T-cell (primary cell): ENCODE measurements at regions not wholly inside any gene's neighbourhood (a gene's known extent, or its start where the extent isn't known, plus 50 kb on each side); places are given as distances from the start of the nearest gene placed in this dataset.
"Not testable (repeated sequence)": the region's sequence is repeated elsewhere in the genome, so short reads cannot be mapped to it uniquely, and the experiment has no call there.

ENCODE experiments used
- ATAC-seq, 4 experiments: fragments of 200-7000 bp in 3 of 4; fragments of 150-1000 bp in 1 of 4; cut with Tn5 transposase; replicated peaks in 1 of 4; 1 replicate in 3 of 4; 2 replicates in 1 of 4; pipeline ENCODE4 v1.10.0; 2021; ENCODE audit warnings: moderate library complexity in 3 of 4, mild to moderate bottlenecking in 2 of 4, moderate number of reproducible peaks in 1 of 4
- CTCF ChIA-PET, 2 donors: fragments of 300-600 bp; sonication (Branson Sonifier 250); formaldehyde crosslinking; loops; one replicate each; lab custom pipeline; 2022; ENCODE audit warnings: antibody characterized with exemption in 2 of 2; lab: Charles Lee
- POLR2A ChIA-PET, 2 donors: fragments of 300-600 bp; sonication (Branson Sonifier 250); formaldehyde crosslinking; loops; one replicate each; lab custom pipeline; 2022; ENCODE audit warnings: antibody characterized with exemption in 2 of 2; lab: Charles Lee
- DNase-seq, 35 experiments: peaks; one replicate each; pipeline versions ENCODE4 v3.0.0 to v3.0.0-alpha.2; 2013 to 2023
- H3K27ac ChIP-seq: one replicate; pipeline ENCODE4 v1.5.1; 2013; ENCODE audit warnings: low read length
- H3K27me3 ChIP-seq, 2 experiments: replicated peaks in 1 of 2; 1 replicate in 1 of 2; 2 replicates in 1 of 2; pipeline versions ENCODE4 v1.6.1 to v1.7.0; 2013; ENCODE audit warnings: low read length in 1 of 2, mixed read lengths in 1 of 2; ENCODE audit not compliant: control insufficient read depth in 2 of 2, insufficient read depth in 2 of 2; ENCODE audit errors: extremely low read depth in 1 of 2
- H3K36me3 ChIP-seq, 2 donors: 1 replicate in 1 of 2; 2 replicates in 1 of 2; pipeline versions ENCODE4 v1.6.1 to v1.7.0; 2013; ENCODE audit warnings: low read length in 1 of 2; ENCODE audit not compliant: control insufficient read depth in 2 of 2, insufficient read depth in 1 of 2; ENCODE audit errors: extremely low read depth in 1 of 2
- H3K4me1 ChIP-seq, 2 experiments: 1 replicate in 1 of 2; 2 replicates in 1 of 2; pipeline versions ENCODE4 v1.6.1 to v1.7.0; 2013; ENCODE audit warnings: low read length in 2 of 2, mixed read lengths in 1 of 2; ENCODE audit not compliant: insufficient read depth in 2 of 2, control insufficient read depth in 1 of 2; ENCODE audit errors: extremely low read depth in 1 of 2
- H3K4me3 ChIP-seq, 2 donors: 1 replicate in 1 of 2; 2 replicates in 1 of 2; pipeline versions ENCODE4 v1.5.1 to v1.7.0; 2013; ENCODE audit warnings: mild to moderate bottlenecking in 2 of 2, low read length in 1 of 2, moderate library complexity in 1 of 2; ENCODE audit not compliant: control insufficient read depth in 1 of 2; ENCODE audit errors: extremely low read depth in 1 of 2
- H3K9me3 ChIP-seq: 2 replicates; pipeline ENCODE4 v1.7.0; 2013
- H3K27ac Mint-ChIP-seq, 2 donors: one replicate each; pipeline ENCODE4 v1.8.0; 2020 to 2021; ENCODE audit warnings: mild to moderate bottlenecking in 2 of 2, mixed read lengths in 2 of 2
- H3K27me3 Mint-ChIP-seq, 2 donors: one replicate each; pipeline ENCODE4 v1.8.0; 2021 to 2022; ENCODE audit warnings: mixed read lengths in 2 of 2
- H3K36me3 Mint-ChIP-seq: one replicate; pipeline ENCODE4 v1.8.0; 2021; ENCODE audit warnings: mixed read lengths
- H3K4me1 Mint-ChIP-seq, 3 donors: one replicate each; pipeline ENCODE4 v1.8.0; 2020 to 2022; ENCODE audit warnings: mixed read lengths in 3 of 3, mild to moderate bottlenecking in 1 of 3
- H3K4me3 Mint-ChIP-seq, 3 donors: one replicate each; pipeline ENCODE4 v1.8.0; 2020 to 2022; ENCODE audit warnings: mild to moderate bottlenecking in 3 of 3, mixed read lengths in 3 of 3, moderate library complexity in 3 of 3
- H3K9me3 Mint-ChIP-seq, 3 donors: one replicate each; pipeline ENCODE4 v1.8.0; 2020 to 2022; ENCODE audit warnings: mixed read lengths in 3 of 3
- WGBS: methylation state at CpG from one replicate; pipeline ENCODE4 v1.1.5; 2013; ENCODE audit warnings: missing lambda C conversion rate; ENCODE audit not compliant: insufficient coverage; 5-methylcytosine and 5-hydroxymethylcytosine counted together

- no peaks in the 10 kb centered on the region for H3K4me1 ChIP-seq
- H3K4me3 ChIP-seq = no peak overlapping the region
- no CpG with 5 or more reads among the region's 1 CpG for WGBS
- Mint-ChIP-seq H3K9me3 (no peaks in the 10 kb centered on the region), H3K27ac (no peak overlapping the region), H3K4me3 (no peak overlapping the region), H3K4me1 (no peaks in the 10 kb centered on the region), H3K27me3 (peaks cover 7 to 10% of the 10 kb centered on the region in 2 donors), H3K36me3 (no peaks in the 10 kb centered on the region)
- H3K27ac ChIP-seq = no peak overlapping the region
- DNase-seq (no peak), ATAC-seq (no peak)
- POLR2A ChIA-PET = no interaction called here
- no peaks in the 10 kb centered on the region for H3K9me3 ChIP-seq
- H3K36me3 ChIP-seq = no peaks in the 10 kb centered on the region
- no peaks in the 10 kb centered on the region for H3K27me3 ChIP-seq
- CTCF ChIA-PET = no interaction called here
These were observed 67.8 kb downstream of the RGS2 start for GRCh38 chr1:192876633-192877032.

- H3K27me3 Mint-ChIP-seq = peaks cover 6 to 10% of the 10 kb centered on the region in 2 donors
- no peak overlapping the region for H3K4me3 Mint-ChIP-seq
- H3K36me3 Mint-ChIP-seq = no peaks in the 10 kb centered on the region
- ATAC-seq (no peak), DNase-seq (no peak)
- no CpG with 5 or more reads among the region's 2 CpGs for WGBS
- H3K9me3 Mint-ChIP-seq = no peaks in the 10 kb centered on the region
- Histone ChIP-seq H3K4me1 (no peaks in the 10 kb centered on the region), H3K27me3 (no peaks in the 10 kb centered on the region), H3K27ac (no peak overlapping the region), H3K36me3 (no peaks in the 10 kb centered on the region), H3K4me3 (no peak overlapping the region), H3K9me3 (no peaks in the 10 kb centered on the region)
- ChIA-PET CTCF (no interaction called here), POLR2A (no interaction called here)
- H3K4me1 Mint-ChIP-seq = no peaks in the 10 kb centered on the region
- H3K27ac Mint-ChIP-seq = no peak overlapping the region
These were observed 68.5 kb downstream of the RGS2 start for GRCh38 chr1:192877283-192877886.

GRCh38 chr1:192878249-192878648 is 69.4 kb downstream of the RGS2 start:
- ATAC-seq = no peak
- Histone ChIP-seq H3K27me3 (no peaks in the 10 kb centered on the region), H3K4me1 (no peaks in the 10 kb centered on the region), H3K36me3 (no peaks in the 10 kb centered on the region), H3K9me3 (no peaks in the 10 kb centered on the region), H3K27ac (no peak overlapping the region), H3K4me3 (no peak overlapping the region)
- no peak for DNase-seq
- ChIA-PET POLR2A (no interaction called here), CTCF (interaction anchor here in 1 of 2 donors (1.1 kb wide), 1 partner anchor 72 kb away, joined by 3 read pairs; no protein-coding TSS in a partner anchor)
- Mint-ChIP-seq H3K9me3 (no peaks in the 10 kb centered on the region), H3K27me3 (peaks cover 6 to 10% of the 10 kb centered on the region in 2 donors), H3K27ac (no peak overlapping the region), H3K4me1 (no peaks in the 10 kb centered on the region), H3K4me3 (no peak overlapping the region), H3K36me3 (no peaks in the 10 kb centered on the region)
- 83% methylated on average over 1 of the region's 1 CpG for WGBS

GRCh38 chr1:192879406-192879805 is 70.6 kb downstream of the RGS2 start:
- ATAC-seq (no peak), DNase-seq (no peak)
- Mint-ChIP-seq H3K4me1 (no peaks in the 10 kb centered on the region), H3K27me3 (peaks cover 6 to 7% of the 10 kb centered on the region in 2 donors), H3K36me3 (no peaks in the 10 kb centered on the region), H3K9me3 (no peaks in the 10 kb centered on the region), H3K27ac (no peak overlapping the region), H3K4me3 (no peak overlapping the region)
- ChIA-PET POLR2A (no interaction called here), CTCF (interaction anchor here in 1 of 2 donors (0.5 kb wide), 1 partner anchor 75 kb away, joined by 3 read pairs; no protein-coding TSS in a partner anchor)
- Histone ChIP-seq H3K4me1 (no peaks in the 10 kb centered on the region), H3K36me3 (no peaks in the 10 kb centered on the region), H3K27me3 (no peaks in the 10 kb centered on the region), H3K4me3 (no peak overlapping the region), H3K9me3 (no peaks in the 10 kb centered on the region), H3K27ac (no peak overlapping the region)
- WGBS = 20% methylated on average over 1 of the region's 1 CpG

DNA sequence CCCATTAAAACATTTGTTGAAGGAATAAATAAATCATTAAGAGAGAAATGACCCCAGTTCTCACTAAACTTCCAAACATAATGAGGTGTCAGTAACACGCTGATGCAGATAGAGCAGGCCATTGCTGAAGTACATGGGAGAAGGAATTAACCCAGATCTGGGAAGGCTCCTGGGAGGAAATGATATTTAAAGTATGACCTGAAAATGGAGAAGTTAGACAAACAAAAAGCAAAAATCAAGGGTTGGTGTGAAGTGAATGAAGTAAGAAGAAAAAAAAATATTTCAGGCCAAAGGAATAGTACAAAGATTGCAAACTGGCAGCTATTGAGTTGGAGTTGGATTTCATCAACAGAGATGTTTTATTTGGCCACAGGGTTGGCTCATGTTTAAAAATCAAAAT is 71.4 kb downstream of the RGS2 start:
- Mint-ChIP-seq H3K4me3 (no peak overlapping the region), H3K4me1 (no peaks in the 10 kb centered on the region), H3K36me3 (no peaks in the 10 kb centered on the region), H3K27me3 (peaks cover 6 to 7% of the 10 kb centered on the region in 2 donors), H3K27ac (no peak overlapping the region), H3K9me3 (no peaks in the 10 kb centered on the region)
- DNase-seq = no peak
- ChIA-PET CTCF (no interaction called here), POLR2A (no interaction called here)
- no peaks in the 10 kb centered on the region for H3K4me1 ChIP-seq
- WGBS = no CpG with 5 or more reads among the region's 1 CpG
- no peaks in the 10 kb centered on the region for H3K36me3 ChIP-seq
- no peak overlapping the region for H3K4me3 ChIP-seq
- no peaks in the 10 kb centered on the region for H3K9me3 ChIP-seq
- ATAC-seq = no peak
- no peak overlapping the region for H3K27ac ChIP-seq
- no peaks in the 10 kb centered on the region for H3K27me3 ChIP-seq

DNA sequence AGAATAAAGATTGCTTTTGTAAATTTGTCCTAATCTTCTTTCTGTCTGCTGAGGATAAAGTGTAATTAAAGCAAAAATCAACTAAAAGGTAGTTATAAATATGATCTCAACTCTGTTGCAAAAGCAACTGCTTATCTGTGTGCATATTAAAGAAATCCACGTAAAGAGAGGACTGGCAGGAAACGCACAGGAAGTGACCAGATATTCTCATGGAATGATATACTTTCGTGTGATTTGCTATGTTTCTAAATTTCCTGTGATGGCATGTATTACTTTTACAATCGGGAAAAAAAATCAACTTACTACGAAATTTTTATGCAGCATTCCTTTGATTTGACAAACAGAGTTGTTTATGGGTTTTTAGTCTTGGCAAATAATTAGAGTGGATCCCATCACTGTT is 75.4 kb downstream of the RGS2 start:
- no peak overlapping the region for H3K4me3 Mint-ChIP-seq
- DNase-seq (no peak), ATAC-seq (no peak)
- peaks cover 0 to 3% of the 10 kb centered on the region in 2 donors for H3K27me3 Mint-ChIP-seq
- Histone ChIP-seq H3K36me3 (no peaks in the 10 kb centered on the region), H3K27me3 (no peaks in the 10 kb centered on the region), H3K4me3 (no peak overlapping the region), H3K27ac (no peak overlapping the region), H3K9me3 (no peaks in the 10 kb centered on the region), H3K4me1 (no peaks in the 10 kb centered on the region)
- H3K36me3 Mint-ChIP-seq = no peaks in the 10 kb centered on the region
- POLR2A ChIA-PET = no interaction called here
- H3K27ac Mint-ChIP-seq = no peak overlapping the region
- H3K9me3 Mint-ChIP-seq = no peaks in the 10 kb centered on the region
- CTCF ChIA-PET = no interaction called here
- WGBS = 40% methylated on average over 1 of the region's 5 CpGs
- H3K4me1 Mint-ChIP-seq = no peaks in the 10 kb centered on the region

DNA sequence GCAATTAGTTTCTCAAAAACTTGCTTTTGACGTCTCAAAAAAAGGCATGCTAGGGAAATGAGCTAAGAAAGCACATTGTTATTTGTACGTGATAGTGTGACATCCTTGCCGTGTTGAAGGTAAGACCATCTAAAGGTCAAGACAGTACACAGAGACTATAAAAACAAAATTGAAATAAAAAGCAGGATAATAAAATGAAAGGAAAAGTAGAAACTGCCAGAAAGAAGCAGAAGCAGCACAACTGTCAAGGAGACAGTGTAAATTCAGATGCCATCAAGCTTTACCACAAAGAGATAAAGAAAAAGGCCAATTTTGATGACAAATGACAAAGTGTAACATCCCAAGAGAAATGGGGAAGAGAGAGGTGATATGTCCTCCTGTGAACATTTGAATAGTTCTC is 76.5 kb downstream of the RGS2 start:
- H3K27me3 Mint-ChIP-seq, H3K27ac ChIP-seq, H3K4me1 Mint-ChIP-seq, H3K27ac Mint-ChIP-seq, H3K9me3 Mint-ChIP-seq, H3K9me3 ChIP-seq, ATAC-seq, CTCF ChIA-PET, H3K27me3 ChIP-seq, POLR2A ChIA-PET, H3K36me3 ChIP-seq, DNase-seq, H3K36me3 Mint-ChIP-seq, H3K4me3 ChIP-seq, H3K4me3 Mint-ChIP-seq, H3K4me1 ChIP-seq: not testable (repeated sequence)
- WGBS = no CpG with 5 or more reads among the region's 3 CpGs
